ENCODE measurements at regions not wholly inside any gene's neighbourhood (a gene's known extent, or its start where the extent isn't known, plus 50 kb on each side); places are given as distances from the start of the nearest gene placed in this dataset.
"Not testable (repeated sequence)": the region's sequence is repeated elsewhere in the genome, so short reads cannot be mapped to it uniquely, and the experiment has no call there.

DNA sequence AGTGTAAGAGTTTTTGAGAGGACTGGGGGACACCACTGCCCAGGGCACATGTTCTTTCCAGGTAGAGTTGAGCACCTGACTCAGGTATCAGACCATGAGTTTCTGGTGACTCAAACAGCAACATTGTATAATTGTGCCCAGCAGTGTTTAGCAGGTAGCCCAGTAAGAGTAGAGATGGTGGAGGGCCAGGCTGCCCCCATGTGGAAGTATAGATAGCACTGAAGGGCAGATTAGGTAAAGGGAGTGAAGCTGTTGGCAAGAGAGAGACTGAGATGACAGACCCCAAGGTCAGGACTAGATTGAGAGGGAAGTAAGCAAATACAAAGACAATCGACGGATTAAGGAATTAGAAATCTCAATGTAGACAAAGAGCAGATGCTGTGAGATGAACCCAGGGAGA lies 74.6 kb downstream of the TRIM42 start:
- no peak for DNase-seq

DNA sequence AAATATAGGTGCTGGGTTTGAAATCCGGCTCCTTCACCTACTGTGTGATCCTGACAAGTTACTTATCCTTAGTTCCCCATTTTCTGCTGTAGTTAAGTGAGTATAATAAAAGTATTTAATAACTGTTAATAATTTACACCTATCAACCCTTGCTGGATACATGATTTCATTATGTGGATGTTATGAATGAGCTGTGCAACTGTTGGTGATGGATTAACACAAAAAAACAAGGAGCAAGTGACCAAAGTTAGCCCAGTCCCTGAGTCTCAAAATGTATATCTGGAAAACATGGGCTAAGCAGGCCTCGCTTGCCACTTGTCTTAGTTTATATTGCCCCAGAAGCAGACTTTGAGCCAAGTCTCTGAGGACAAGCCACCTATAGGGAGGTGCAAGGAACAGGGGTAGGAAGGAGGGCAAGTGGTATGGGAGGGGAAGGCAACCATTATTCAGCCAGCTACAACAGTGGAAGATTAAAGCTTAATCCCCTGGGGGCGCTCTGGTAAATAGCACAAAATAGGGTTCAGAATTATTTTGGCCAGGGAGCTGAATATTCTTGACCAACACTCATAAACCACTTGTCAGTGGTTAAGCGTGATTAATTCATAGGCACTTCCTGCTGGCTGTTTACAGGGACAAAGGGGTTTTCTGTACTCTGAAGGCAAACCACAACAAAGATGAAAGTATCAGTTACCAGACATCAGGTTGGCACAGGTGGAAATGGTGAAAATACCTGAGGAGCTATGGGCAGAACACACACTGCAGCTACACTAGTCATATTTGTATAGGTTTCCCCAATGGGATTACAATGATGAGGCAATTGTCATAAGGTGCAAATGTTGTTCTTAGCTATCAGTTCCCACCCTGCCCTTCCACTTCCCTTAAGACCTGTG lies 76.2 kb downstream of the TRIM42 start:
- DNase-seq: no peak

DNA sequence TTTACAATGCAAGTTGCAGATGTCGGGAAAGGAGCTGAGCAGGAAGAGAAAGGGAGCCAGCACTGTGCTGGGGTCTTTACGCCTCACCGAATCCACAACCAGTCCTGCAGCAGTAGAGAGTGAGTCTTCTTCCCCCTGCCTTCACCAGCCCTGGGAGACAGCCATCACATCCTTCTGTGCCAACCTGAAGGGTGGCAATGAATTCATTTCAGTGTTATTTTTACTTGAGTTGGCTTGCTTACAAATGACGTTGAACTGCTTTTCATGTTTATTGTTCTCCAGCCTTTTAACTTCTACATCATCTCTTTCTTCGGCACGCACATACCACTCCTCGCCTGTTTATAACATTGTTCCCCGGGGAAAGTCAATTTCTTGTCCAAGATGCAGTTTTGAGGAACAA lies 77.1 kb downstream of the TRIM42 start:
- no peak for DNase-seq

DNA sequence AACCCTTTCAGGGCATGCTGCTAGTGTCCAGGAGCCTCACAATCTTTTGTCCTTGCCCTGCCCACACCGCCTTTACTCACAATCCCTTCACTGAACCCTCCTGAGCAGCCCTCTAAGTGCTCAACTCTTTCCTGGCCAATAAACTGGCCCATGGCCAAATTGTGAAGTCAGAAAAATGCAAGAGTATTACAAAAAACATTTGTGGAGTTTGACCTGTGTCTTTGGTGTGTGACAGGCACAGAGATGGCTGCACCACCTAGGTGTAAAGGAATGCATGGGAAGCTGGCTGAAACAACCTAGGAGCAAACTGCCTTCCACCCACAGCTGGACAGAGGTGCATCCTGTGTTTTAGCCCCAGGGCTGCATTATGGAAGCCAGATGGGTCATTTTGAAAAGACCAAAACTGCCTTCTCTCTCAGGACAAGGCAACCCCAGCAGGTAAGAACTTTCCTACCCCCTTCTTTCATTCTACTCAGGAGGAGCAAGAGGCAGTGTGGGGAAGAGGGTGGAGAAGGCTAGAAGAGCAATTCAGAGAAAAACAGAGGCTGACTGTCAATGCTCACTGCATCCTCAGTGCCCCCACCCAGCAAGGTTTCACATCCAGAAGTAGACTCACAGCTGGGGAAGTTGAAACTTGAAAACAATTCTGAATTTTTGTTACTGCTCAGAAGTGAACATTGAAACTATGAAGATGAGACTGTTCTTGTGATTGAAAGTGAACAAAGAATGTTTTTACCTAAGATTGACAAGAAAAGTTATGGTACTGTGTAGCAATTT lies 78.6 kb downstream of the TRIM42 start:
- no peak for DNase-seq

DNA sequence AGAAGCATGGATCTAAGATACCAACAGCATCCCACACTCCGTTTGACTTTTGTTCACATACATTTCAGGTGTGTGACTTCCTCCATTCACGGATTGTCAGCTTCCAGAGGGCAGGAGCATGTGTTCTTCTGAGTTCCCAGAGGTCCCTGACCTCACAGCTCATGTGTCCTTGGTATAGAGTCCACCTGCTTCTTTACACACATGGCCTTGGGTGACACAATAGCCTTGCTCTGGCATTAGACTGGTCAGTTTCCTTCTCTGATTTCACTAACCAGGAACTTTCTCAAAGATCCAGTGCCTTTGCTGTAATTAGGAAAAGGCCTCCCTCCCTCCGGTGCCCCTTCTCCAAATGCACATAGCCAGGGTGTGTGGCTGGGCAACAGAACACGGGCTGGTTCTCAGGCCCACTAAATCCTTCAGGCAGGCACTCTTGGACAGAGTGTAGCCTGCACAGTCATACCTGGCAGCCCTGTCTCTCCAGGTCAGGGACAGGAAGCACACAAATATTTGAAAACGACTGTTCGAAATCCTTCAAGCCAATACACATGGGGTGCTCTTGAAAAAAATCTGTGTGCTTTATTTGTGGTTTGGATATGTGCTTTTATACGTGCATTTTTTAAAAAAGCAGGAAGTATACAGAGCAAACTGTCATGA lies 81.1 kb downstream of the TRIM42 start:
- DNase-seq: no peak

DNA sequence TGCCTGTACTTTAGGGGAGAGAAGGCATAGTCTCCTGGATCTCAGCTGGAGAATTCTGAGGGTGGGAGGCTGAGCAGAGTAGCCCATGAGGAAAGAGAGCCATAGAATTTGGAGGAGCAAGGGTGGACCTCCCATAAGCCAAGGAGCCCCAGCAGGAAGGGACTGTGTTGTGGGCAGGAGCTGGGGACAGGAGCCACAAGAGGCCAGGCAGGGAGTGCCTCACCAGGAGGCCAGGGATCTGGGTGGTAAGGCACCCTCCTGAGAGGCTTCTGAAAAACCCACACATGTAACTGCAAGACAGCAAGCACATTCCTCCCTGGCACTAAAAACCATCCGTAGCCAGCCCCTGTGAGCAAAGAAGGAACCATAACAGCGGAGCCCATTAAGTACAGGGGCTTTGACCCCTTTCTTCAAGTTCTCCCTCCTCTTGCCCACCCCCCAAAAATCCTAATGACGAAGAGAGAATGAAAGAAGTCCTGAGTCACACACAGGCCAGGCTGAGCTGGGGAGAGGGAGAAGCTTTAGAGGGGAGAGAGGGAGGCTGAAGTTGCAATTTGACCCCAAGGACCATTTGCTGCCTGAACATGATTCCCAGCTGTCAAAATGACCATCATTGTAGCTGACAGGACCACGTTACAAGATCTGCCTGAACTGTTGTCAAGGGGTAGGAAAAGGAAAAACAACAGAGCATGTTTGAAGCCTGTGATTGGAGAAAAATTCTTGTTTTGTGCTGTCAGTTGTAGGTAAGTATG lies 82.6 kb downstream of the TRIM42 start:
- no peak for DNase-seq

DNA sequence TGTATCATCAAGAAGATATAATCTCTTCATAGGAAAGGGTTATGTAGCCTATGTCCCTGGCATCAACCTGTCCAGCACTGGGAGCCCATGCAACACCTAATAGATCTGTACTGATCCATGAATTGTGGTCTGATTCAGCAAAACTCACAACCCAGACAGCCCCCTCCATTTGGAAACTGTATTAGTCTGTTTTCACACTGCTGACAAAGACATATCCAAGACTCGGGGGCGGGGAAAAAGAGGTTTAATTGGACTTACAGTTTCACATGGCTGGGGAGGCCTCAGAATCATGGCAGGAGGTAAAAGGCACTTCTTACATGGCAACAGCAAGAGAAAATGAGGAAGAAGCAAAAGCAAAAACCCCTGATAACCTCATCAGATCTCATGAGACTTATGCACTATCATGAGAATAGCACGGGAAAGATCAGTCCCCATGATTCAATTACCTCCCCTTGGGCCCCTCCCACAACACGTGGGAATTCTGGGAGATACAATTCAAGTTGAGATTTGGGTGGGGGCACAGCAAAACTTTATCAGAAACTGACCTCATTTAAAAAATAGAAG lies 83.3 kb downstream of the TRIM42 start:
- DNase-seq: no peak

DNA sequence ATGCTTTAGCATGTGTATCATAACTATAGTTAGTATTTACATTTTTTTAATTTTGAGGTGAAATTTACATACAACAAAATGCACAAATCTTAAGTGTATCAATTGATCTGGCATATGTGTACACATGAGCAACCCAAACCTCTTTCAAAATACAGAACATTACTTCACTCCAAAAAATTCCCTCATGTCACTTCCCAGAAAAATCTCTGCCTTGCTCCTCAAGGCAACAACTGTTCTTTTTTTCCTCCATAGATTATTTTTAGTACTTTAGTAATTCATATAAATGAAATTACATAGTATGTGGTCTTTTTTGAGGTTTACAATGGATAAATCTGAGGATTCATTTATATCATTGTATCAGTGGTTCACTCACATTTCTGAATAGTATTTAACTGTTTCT lies 84.9 kb downstream of the TRIM42 start:
- no peak for DNase-seq

DNA sequence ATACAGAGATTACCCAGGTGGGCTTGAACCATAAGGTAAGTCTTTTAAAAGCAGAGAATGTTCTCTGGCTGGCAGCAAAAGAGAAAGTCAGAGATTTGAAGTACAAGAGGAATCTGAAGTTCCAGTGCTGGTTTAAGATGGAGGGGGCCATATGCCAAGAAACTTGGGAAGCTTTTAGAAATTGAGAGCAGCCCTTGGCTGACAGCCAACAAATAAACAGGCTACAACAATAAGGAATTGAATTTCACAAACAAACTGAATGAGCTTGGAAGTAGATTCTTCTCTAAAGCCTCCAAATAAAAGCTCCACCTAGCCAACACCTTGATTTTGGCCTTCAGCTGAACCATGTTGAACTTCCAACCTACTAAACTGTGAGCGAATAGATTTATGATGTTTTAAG lies 85.7 kb downstream of the TRIM42 start:
- DNase-seq: no peak

DNA sequence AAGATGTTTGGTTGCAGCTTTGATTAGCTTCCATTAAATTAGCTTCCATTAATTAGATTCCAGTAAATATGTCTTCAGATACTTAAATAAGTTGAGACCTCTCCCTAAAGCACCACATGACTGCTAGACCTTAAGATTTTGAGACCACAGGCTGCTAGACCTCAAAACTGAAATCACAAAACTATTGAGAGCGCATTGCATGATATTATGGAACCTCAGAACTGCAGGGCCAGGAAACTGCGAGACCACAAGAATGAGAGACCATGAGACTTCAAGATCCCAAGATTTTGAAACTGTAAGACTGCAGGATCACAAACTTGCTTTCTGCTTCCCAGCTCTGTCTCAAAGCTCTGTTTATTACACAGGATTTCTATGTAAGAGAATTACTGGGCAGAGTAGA lies 87.4 kb downstream of the TRIM42 start:
- no peak for DNase-seq

DNA sequence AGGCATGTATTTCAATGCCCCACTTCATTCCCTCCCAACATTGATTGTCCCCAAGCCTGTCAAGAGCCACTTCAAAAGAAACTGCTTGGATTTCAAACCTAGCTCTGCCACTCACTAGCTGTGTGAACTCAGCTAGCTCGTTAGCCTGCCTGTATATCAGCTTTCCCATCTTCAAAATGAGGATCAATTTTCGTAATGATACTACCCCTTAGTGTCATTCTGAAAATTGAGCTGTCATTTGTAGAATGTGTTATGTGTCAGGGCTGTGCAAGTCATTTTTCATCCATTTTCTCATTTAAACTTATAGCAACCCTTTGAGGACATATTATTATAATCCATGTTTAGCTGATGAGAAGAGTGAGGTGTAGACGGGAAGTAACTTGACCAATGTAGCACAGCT lies 88.6 kb downstream of the TRIM42 start:
- DNase-seq: no peak

DNA sequence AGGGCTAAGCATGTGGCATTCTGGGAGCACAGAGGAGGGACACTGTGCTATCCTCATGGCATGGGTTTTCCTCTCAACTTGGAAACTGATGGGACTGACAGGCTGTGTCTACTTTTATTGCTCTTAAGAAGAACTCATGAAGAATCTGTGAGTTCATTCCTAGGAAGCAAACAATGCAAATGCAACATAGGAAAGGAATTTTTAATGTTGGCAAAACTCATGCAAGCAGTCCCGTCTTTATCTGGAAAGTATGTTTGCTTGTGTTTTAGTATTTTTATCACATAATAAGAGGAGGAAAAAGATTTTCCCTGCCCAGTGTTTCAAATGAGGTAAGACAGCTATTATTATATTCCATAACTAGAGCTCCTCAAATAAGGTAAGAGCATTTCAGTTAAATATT lies 89.7 kb downstream of the TRIM42 start:
- no peak for DNase-seq

DNA sequence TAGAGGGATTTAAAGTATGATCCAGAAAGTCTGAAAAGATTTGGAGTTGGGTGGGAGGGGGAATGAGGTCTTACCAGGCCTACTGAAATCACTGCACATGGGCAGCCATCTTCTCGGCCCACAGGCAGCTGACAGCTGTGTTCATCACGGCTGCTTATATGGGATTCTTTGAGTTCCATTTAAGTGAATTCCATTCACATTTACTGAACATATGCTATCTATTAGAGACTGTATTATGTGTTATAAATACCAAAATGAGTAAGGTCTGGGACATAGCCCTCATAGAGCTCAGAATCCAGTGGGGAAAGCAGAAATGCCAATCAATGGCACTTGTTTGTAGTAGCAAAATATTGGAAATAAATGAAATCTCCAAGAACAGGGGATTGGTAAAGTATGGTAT lies 91.1 kb downstream of the TRIM42 start:
- no peak for DNase-seq

DNA sequence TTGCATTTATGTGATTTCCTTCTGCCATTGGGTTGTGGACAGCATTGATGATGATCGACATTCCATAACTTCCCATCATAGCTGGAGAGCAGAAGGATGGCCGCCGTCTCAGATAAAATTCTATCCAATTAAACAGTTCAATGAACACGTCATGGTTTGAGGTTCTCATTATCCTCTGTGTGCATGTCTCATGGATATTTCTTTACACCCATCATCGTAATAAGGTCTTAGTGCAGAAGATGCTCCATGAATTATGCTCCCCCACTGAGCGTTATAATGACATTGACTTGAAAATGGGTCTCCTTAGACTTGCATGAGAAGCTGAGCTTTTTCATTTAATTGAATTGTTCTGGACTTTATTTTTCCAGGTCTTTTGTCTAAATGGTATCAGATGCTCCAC lies 92.1 kb downstream of the TRIM42 start:
- DNase-seq: no peak

DNA sequence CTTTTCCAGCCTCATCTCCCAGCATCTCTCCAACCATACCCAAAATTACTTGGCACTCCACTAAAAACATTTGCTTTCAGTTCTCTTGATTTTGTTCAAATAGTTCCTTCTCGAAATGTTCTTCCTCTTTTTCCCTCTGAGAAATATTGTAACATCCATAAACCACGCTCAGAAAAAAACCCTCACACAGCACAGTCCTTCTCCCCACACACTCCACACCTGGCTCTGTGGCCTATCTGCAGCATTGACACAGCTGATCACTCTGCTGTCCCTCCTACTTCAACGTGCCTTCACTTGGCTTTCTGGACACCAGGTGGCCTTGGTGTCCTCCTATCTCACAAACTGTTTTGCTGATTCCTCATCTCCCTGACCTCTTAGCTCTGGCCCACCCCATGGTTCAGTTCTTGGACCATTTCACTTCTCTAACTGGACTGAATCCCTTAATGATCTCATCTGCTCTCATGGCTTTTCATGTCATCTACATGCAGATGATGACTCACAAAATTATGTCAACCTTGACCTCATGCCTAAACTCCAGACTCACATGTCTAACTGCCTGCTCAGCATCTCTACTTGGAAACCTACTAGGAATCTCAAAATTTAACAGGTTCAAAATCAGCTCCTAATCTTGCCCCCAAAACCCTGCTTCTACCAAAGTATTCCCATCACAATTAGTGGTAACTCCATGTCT lies 93.3 kb downstream of the TRIM42 start:
- DNase-seq: no peak

DNA sequence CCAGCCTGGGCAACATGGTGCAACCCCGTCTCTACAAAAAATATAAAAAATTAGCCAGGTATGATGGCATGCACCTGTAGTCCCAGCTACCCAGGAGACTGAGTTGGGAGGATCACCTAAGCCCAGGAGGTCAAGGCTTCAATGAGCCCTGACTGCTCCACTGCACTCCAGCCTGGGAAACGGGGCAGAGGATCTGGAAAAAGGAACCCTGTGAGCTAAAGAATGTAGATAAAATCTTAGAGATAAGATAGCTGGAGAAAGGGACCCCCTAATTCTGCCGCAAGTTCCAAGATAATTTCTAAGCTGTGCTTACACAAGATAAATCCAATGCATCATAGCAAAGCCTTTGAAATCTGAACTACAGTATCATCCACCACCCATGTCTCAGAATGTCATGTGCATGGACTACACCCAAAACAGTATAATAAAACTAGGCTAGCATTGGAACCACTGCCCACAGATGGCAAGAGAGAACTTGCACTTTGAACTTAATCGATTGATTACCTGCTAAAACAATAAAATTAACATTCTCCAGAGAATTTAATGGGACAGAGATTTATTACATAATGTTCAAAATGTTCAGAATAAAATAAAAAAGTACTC lies 99.9 kb downstream of the TRIM42 start:
- no peak for DNase-seq

DNA sequence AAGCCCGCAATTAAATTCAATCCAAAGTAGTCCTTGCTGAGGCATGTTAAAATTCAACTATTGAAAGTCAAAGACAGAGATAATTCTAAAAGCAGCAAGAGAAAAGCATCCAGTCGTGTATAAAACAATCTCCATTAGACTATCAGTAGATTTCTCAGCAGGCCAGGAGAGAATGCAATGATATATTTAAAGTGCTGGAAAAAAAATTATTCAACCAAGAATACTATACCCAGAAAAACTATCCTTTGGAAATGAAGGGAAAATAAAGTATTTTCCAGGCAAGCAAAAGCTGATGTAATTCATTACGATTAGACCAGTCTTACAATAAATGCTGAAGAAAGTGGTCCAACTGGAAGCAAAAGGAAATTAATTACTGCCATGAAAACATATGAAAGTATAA lies 113.5 kb downstream of the TRIM42 start:
- no peak for DNase-seq

DNA sequence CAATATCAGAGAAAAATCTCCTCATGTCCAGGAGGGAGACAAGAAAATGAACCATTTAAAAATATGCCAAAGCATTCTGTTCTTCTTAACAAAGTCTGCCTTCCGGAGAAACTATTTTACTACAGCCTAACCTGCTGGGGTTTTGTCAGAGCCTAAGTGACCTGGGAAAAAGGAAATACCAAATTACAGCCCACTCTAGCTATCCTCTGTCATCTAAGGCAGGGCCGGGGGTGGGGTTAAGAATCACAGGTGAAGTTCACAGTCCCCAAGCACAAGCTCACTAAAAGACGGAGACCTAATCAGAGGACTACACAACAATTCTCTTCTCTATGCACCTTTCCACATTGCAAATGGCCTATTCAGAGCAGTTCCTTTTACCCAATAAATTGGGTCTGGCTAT lies 116.6 kb downstream of the TRIM42 start:
- DNase-seq: no peak

DNA sequence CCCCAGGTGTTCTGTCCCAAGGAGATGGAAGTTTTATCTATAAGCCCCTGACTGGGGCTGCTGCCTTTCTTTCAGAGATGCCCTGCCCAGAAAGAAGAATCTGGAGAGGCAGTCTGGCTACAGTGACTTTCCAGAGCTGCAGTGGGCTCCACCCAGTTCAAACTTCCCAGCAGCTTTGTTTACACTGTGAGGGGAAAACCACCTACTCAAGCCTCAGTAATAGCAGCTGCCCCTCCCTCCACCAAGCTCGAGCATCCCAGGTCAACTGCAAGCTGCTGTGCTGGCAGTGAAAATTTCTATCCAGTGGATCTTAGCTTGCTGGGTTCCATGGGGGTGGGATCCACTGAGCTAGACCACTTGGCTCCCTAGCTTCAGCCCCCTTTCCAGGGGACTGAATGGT lies 125.0 kb downstream of the TRIM42 start:
- DNase-seq: not testable (repeated sequence)

DNA sequence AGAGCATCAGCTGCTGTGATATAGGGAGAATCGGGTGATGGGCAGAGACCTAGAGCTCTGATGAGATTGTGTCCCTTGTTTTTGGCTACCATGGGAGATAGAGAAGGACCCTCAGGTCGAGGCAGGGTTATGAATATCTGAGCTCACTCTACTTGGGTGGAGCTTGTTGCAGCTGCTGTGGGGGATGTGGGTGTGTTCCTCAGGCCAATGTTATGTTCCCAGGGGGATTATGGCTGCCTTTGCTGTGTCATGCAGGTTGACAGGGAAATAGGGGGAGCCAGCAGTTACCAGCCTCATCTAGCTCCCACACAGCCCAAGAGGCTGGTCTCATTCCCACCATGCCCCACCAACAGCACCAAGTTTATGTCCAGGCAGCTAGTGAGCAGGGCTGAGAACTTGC lies 131.5 kb downstream of the TRIM42 start:
- DNase-seq: no peak

DNA sequence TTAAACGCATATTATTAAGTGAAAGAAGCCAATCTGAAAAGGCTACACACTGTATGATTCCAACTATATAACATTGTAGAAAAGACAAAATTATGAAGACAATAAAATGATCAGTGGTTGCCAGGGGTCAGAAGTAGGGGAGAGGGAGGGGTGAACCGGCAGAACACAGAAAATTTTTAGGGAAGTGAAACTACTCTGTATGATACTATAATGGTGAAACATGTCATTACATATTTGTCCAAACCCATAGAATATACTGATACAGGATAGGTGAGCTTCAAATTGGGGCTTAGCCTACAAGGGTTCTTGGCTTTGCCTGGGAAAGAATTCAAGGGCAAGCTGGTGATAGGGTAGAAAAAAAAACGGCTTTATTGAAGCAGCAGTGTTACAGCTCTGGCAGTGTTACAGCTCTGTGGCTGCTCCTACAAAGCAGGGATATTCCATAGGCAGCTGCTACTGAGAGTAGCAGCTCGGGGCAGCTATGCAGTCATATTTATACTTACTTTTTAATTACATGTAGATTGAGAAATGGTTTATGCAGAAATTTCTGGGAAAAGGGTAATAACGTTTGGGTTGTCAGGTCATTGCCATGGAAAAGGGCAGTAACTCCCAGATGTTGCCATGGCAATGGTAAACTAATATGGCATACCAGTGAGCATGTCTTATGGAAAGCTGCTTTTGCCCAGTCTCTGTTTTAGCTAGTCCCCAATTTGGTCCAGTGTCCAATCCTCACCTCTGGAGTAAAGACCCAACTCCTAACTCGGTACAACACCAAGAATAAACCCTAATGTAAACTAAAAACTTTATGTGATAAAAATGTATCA lies 125.1 kb upstream of the SLC25A36 start:
- no peak for DNase-seq
